ENCODE measurements at regions not wholly inside any gene's neighbourhood (a gene's known extent, or its start where the extent isn't known, plus 50 kb on each side); places are given as distances from the start of the nearest gene placed in this dataset.

DNA sequence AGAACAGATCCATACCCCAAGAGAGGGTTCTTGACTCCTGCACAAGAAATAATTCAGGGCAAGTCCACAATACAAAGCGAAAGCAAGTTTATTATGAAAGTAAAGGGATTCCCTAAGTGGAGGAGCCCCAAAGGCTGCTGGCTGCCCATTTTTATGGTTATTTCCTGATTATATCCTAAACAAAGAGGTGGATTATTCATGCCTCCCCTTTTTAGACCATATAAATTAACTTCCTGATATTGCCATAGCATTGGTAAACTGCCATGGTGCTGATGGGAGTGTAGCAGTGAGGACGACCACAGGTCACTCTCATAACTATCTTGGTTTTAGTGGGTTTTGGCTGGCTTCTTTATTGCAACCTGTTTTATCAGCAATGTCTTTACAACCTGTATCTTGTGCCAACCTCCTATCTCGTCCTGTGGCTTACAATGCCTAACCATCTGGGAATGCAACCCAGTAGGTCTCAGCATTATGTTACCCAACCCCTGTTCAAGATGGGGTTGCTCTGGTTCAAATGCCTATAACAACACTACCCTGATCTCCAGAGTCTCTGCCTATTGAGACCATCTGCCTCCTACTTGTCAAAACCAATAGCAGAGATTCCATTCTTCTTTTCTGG lies 154.4 kb upstream of the GRAMD2B start:
- no peak overlapping the region for H3K4me3 ChIP-seq
- no peaks in the 10 kb centered on the region for H3K27me3 ChIP-seq
- intact Hi-C loops (cut with DNase I; ENCODE audit: low total_unique reads), result no loop called here
- no peaks in the 10 kb centered on the region for H3K36me3 ChIP-seq
- no peak overlapping the region for H3K27ac ChIP-seq
- no peak for DNase-seq
- H3K9me3 ChIP-seq, result no peaks in the 10 kb centered on the region
- no peak for TF ChIP-seq POLR2A (IDR thresholded peaks at IDR 0.05)
- TF ChIP-seq, protein P1, sequence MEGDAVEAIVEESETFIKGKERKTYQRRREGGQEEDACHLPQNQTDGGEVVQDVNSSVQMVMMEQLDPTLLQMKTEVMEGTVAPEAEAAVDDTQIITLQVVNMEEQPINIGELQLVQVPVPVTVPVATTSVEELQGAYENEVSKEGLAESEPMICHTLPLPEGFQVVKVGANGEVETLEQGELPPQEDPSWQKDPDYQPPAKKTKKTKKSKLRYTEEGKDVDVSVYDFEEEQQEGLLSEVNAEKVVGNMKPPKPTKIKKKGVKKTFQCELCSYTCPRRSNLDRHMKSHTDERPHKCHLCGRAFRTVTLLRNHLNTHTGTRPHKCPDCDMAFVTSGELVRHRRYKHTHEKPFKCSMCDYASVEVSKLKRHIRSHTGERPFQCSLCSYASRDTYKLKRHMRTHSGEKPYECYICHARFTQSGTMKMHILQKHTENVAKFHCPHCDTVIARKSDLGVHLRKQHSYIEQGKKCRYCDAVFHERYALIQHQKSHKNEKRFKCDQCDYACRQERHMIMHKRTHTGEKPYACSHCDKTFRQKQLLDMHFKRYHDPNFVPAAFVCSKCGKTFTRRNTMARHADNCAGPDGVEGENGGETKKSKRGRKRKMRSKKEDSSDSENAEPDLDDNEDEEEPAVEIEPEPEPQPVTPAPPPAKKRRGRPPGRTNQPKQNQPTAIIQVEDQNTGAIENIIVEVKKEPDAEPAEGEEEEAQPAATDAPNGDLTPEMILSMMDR (IDR thresholded peaks at IDR 0.05), result no peak
- H3K4me1 ChIP-seq, result no peaks in the 10 kb centered on the region

DNA sequence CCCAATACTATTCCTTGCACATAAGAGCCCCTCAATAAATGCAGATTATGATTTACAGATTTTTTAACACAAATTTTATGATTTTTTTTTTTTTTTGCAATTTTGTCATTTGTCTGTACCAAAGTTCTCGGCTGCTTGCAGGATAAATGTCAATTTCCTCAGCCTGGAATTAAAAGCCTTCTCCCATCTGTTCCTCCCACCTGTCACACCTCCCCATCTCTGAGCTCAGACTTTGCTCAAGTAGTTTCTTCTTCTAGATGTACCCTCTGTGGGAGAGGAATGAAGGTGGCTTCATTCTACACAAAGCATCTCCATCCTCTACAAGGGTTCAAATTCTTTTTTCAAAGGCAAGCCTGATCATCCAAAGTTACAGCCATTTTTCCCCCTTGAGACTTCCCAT lies 153.7 kb upstream of the GRAMD2B start:
- no peaks in the 10 kb centered on the region for H3K27me3 ChIP-seq
- intact Hi-C loops (cut with DNase I; ENCODE audit: low total_unique reads), result no loop called here
- H3K4me1 ChIP-seq, result no peaks in the 10 kb centered on the region
- no peak overlapping the region for H3K4me3 ChIP-seq
- DNase-seq, result no peak
- TF ChIP-seq POLR2A (IDR thresholded peaks at IDR 0.05), result no peak
- TF ChIP-seq, protein P1 (IDR thresholded peaks at IDR 0.05), result no peak
- H3K36me3 ChIP-seq, result no peaks in the 10 kb centered on the region
- no peaks in the 10 kb centered on the region for H3K9me3 ChIP-seq
- H3K27ac ChIP-seq, result no peak overlapping the region

- DNase-seq, result no peak
- no peak for TF ChIP-seq POLR2A (IDR thresholded peaks at IDR 0.05)
- TF ChIP-seq, protein P1 (IDR thresholded peaks at IDR 0.05), result no peak
- Histone ChIP-seq H3K4me3 (no peak overlapping the region), H3K36me3 (no peaks in the 10 kb centered on the region), H3K4me1 (no peaks in the 10 kb centered on the region), H3K27ac (no peak overlapping the region), H3K27me3 (no peaks in the 10 kb centered on the region), H3K9me3 (no peaks in the 10 kb centered on the region)
- intact Hi-C loops (cut with DNase I; ENCODE audit: low total_unique reads), result no loop called here
Measured at GRCh38 chr5:126271141-126271540, 152.1 kb upstream of the GRAMD2B start.

DNA sequence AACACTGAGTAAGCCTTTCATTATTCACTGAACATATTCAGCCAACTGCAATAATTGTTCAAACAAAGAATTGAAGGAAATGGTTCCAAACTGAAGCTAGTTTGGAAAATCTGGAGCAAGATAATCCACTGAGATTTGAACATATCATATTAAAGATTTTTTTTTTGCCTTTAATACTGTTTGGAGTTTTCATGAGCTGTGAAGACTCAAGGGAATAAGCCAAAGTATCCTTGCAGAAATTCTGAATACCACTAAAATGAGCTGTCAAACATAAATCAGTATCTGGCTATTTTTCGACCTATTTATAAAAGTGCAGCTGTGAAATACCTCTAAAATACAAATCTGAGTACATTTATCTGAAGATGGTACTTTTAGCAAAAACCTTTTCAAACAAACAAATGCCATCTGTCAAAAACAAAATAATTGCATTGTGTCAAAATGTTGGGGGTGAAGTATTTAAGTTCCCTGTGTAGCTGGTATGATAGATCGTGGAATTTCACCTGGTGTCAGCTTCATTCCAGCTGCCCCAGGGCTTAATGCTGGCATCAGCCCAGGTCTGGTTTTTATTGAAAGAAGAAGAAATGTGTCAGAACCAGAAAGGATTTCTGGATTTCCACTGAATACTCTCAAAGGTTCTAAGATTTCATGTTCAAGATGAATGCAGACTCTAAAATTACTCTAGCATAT lies 149.0 kb upstream of the GRAMD2B start:
- Histone ChIP-seq H3K27me3 (no peaks in the 10 kb centered on the region), H3K4me1 (no peaks in the 10 kb centered on the region), H3K36me3 (no peaks in the 10 kb centered on the region), H3K4me3 (no peak overlapping the region), H3K9me3 (no peaks in the 10 kb centered on the region), H3K27ac (no peak overlapping the region)
- intact Hi-C loops (cut with DNase I; ENCODE audit: low total_unique reads), result no loop called here
- TF ChIP-seq, protein P1 (IDR thresholded peaks at IDR 0.05), result no peak
- TF ChIP-seq POLR2A (IDR thresholded peaks at IDR 0.05), result no peak
- no peak for DNase-seq

- no peak overlapping the region for H3K27ac ChIP-seq
- H3K36me3 ChIP-seq, result no peaks in the 10 kb centered on the region
- H3K4me1 ChIP-seq, result no peaks in the 10 kb centered on the region
- no peak for DNase-seq
- no peaks in the 10 kb centered on the region for H3K27me3 ChIP-seq
- TF ChIP-seq, protein P1 (IDR thresholded peaks at IDR 0.05), result no peak
- no peak for TF ChIP-seq POLR2A (IDR thresholded peaks at IDR 0.05)
- no peaks in the 10 kb centered on the region for H3K9me3 ChIP-seq
- intact Hi-C loops (cut with DNase I; ENCODE audit: low total_unique reads), result no loop called here
- no peak overlapping the region for H3K4me3 ChIP-seq
Measured at GRCh38 chr5:126274763-126275125, 148.5 kb upstream of the GRAMD2B start.
